Right lobe of liver (tissue), 6 donors: ENCODE measurements at regions not wholly inside any gene's neighbourhood (a gene's known extent, or its start where the extent isn't known, plus 50 kb on each side); places are given as distances from the start of the nearest gene placed in this dataset.
A peak's percentile ranks its signal among the peaks of the same experiment; 100 is the strongest.
"Not testable (repeated sequence)": the region's sequence is repeated elsewhere in the genome, so short reads cannot be mapped to it uniquely, and the experiment has no call there.

Experiments
- ATAC-seq, 4 donors: fragments of 200-7000 bp; cut with Tn5 transposase; one replicate each; pipeline ENCODE4 v1.9.1; 2020; ENCODE audit warnings: mild to moderate bottlenecking in 4 of 4, moderate library complexity in 4 of 4
- DNase-seq, 3 donors: peaks; one replicate each; pipeline ENCODE4 v3.0.0-alpha.2; 2020
- H3K27ac ChIP-seq, 3 donors: fragments of 200-600 bp; one replicate each; pipeline ENCODE4 v1.8.0; 2022
- H3K27me3 ChIP-seq, 2 donors: fragments of 200-600 bp; one replicate each; pipeline ENCODE4 v1.8.0; 2022
- H3K36me3 ChIP-seq, 4 donors: fragments of 200-600 bp; sonication (generic) in 1 of 4; one replicate each; pipeline versions ENCODE4 v1.5.1 to v1.8.0; 2017 to 2022; ENCODE audit warnings: control low read depth in 1 of 4
- H3K4me1 ChIP-seq, 4 donors: fragments of 200-600 bp; sonication (generic) in 1 of 4; one replicate each; pipeline versions ENCODE4 v1.5.1 to v1.8.0; 2017 to 2022; ENCODE audit warnings: control low read depth in 1 of 4
- H3K4me3 ChIP-seq, 3 donors: fragments of 200-600 bp; one replicate each; pipeline ENCODE4 v1.8.0; 2022
- H3K9me3 ChIP-seq, 4 donors: fragments of 200-600 bp; sonication (generic) in 1 of 4; one replicate each; pipeline versions ENCODE4 v1.5.1 to v1.8.0; 2017 to 2022; ENCODE audit warnings: control low read depth in 1 of 4
- CTCF ChIP-seq, 4 donors: fragments of 200-600 bp in 3 of 4; fragments of 450-650 bp in 1 of 4; IDR thresholded peaks; one replicate each; pipeline versions ENCODE4 v1.5.1 to v1.8.0; 2016 to 2022; ENCODE audit warnings: antibody characterized with exemption in 4 of 4, mild to moderate bottlenecking in 2 of 4
- WGBS: methylation state at CpG from one replicate; pipeline ENCODE4 v1.1.6; 2018; ENCODE audit warnings: low coverage, low lambda C conversion rate; ENCODE audit not compliant: insufficient coverage; ENCODE audit errors: missing lambda C conversion rate; 5-methylcytosine and 5-hydroxymethylcytosine counted together
- intact Hi-C, 2 donors: fragments of 100-400 bp; cut with DNase I; formaldehyde crosslinking; loops; one replicate each; pipeline versions ENCODE4 v1.11.2 to v1.14.1; 2022
- donor health status: DM: no; HTN: yes; CAD: no.
- donor health status: DM: no; HTN: no; CAD: no.
- donor health status: DM: no; HTN: no; CAD: no.
- donor health status: DM: no; HTN: yes; CAD: no.
- donor health status: DM: no; HTN: yes; CAD: no.

- ATAC-seq, intact Hi-C loops, H3K36me3 ChIP-seq, H3K27me3 ChIP-seq, DNase-seq, H3K9me3 ChIP-seq, H3K4me3 ChIP-seq, H3K27ac ChIP-seq, H3K4me1 ChIP-seq: not testable (repeated sequence)
- 85% methylated on average over 4 of the region's 5 CpGs for WGBS
Measured at GRCh38 chr5:177941386-177941785, 54.7 kb downstream of the PROP1 start.

GRCh38 chr5:177939246-177940171, 56.5 kb downstream of the PROP1 start:
- peak; percentile 66 to 88 (median 82) for DNase-seq
- Histone ChIP-seq H3K27ac (peak overlapping the region in 1 of 3 donors; percentile 31), H3K4me3 (peak overlapping the region; percentile 14 to 51 (median 48))
- H3K27me3 ChIP-seq, H3K36me3 ChIP-seq, H3K4me1 ChIP-seq, H3K9me3 ChIP-seq, intact Hi-C loops: not testable (repeated sequence)
- ATAC-seq: peak; percentile 89 to 95 (median 92)
- WGBS: 7% methylated on average over 17 of the region's 79 CpGs

GRCh38 chr5:177938767-177939166, 57.3 kb downstream of the PROP1 start:
- Histone ChIP-seq H3K4me3 (peak overlapping the region in 2 of 3 donors; percentile 48 to 51), H3K27ac (peak overlapping the region in 1 of 3 donors; percentile 31)
- H3K36me3 ChIP-seq, H3K4me1 ChIP-seq, intact Hi-C loops, H3K9me3 ChIP-seq, H3K27me3 ChIP-seq, DNase-seq: not testable (repeated sequence)
- ATAC-seq: peak in 3 of 4 donors; percentile 2 to 3 (median 2)
- WGBS: 50% methylated on average over 4 of the region's 7 CpGs

GRCh38 chr5:177934233-177934632, 61.8 kb downstream of the PROP1 start:
- H3K27me3 ChIP-seq, H3K4me1 ChIP-seq, H3K36me3 ChIP-seq, H3K27ac ChIP-seq, DNase-seq, H3K4me3 ChIP-seq, H3K9me3 ChIP-seq, intact Hi-C loops: not testable (repeated sequence)
- TF ChIP-seq CTCF (IDR thresholded peaks at IDR 0.05): peak; percentile 6 to 31 (median 22)
- ATAC-seq: peak in 1 of 4 donors; percentile 34

- H3K27me3 ChIP-seq, H3K9me3 ChIP-seq, H3K4me1 ChIP-seq, H3K4me3 ChIP-seq, intact Hi-C loops, H3K36me3 ChIP-seq: not testable (repeated sequence)
- DNase-seq (peak in 2 of 3 donors; percentile 68 to 69), ATAC-seq (peak; percentile 74 to 89 (median 78))
- peak overlapping the region in 2 of 3 donors; percentile 63 to 70 for H3K27ac ChIP-seq
- 8% methylated on average over 7 of the region's 19 CpGs for whole genome bisulfite sequencing
Measured at GRCh38 chr5:177930269-177931022, 65.6 kb downstream of the PROP1 start.

- intact Hi-C loops: not testable (repeated sequence)
- H3K27ac ChIP-seq: peak overlapping the region in 1 of 3 donors; percentile 70
Measured at GRCh38 chr5:177929618-177930017, 66.4 kb downstream of the PROP1 start.

GRCh38 chr5:177927500-177927899, 68.5 kb downstream of the PROP1 start:
- H3K27me3 ChIP-seq, H3K4me1 ChIP-seq, H3K4me3 ChIP-seq, H3K9me3 ChIP-seq, intact Hi-C loops, ATAC-seq, DNase-seq, H3K27ac ChIP-seq, H3K36me3 ChIP-seq: not testable (repeated sequence)
- WGBS: no CpG with 5 or more reads among the region's 4 CpGs

More at GRCh38 chr5:177929618-177930017, 66.4 kb downstream of the PROP1 start:
- H3K9me3 ChIP-seq, H3K36me3 ChIP-seq, H3K27me3 ChIP-seq, H3K4me3 ChIP-seq, DNase-seq, H3K4me1 ChIP-seq: not testable (repeated sequence)
- 30% methylated on average over 4 of the region's 9 CpGs for WGBS
- ATAC-seq: peak; percentile 62 to 70 (median 67)

GRCh38 chr5:177924577-177924976, 71.5 kb downstream of the PROP1 start:
- peak; percentile 90 to 95 (median 93) for ATAC-seq
- H3K27me3 ChIP-seq, DNase-seq, H3K36me3 ChIP-seq, intact Hi-C loops, H3K27ac ChIP-seq, H3K4me3 ChIP-seq, H3K4me1 ChIP-seq, H3K9me3 ChIP-seq: not testable (repeated sequence)
- no CpG with 5 or more reads among the region's 11 CpGs for WGBS

GRCh38 chr5:177923837-177924236, 72.2 kb downstream of the PROP1 start:
- intact Hi-C loops: not testable (repeated sequence)

GRCh38 chr5:177923189-177923588, 72.9 kb downstream of the PROP1 start:
- 67% methylated on average over 2 of the region's 5 CpGs for WGBS
- H3K27ac ChIP-seq, H3K27me3 ChIP-seq, H3K4me3 ChIP-seq, H3K36me3 ChIP-seq, ATAC-seq, H3K4me1 ChIP-seq, DNase-seq, intact Hi-C loops, H3K9me3 ChIP-seq: not testable (repeated sequence)

More at GRCh38 chr5:177923837-177924236, 72.2 kb downstream of the PROP1 start:
- not testable (repeated sequence) for H3K4me1 ChIP-seq, H3K27me3 ChIP-seq, H3K9me3 ChIP-seq, DNase-seq, H3K27ac ChIP-seq, H3K4me3 ChIP-seq, ATAC-seq, H3K36me3 ChIP-seq
- WGBS: 30% methylated on average over 2 of the region's 4 CpGs
